ENCODE measurements at regions not wholly inside any gene's neighbourhood (a gene's known extent, or its start where the extent isn't known, plus 50 kb on each side); places are given as distances from the start of the nearest gene placed in this dataset.
"Not testable (repeated sequence)": the region's sequence is repeated elsewhere in the genome, so short reads cannot be mapped to it uniquely, and the experiment has no call there.

DNA sequence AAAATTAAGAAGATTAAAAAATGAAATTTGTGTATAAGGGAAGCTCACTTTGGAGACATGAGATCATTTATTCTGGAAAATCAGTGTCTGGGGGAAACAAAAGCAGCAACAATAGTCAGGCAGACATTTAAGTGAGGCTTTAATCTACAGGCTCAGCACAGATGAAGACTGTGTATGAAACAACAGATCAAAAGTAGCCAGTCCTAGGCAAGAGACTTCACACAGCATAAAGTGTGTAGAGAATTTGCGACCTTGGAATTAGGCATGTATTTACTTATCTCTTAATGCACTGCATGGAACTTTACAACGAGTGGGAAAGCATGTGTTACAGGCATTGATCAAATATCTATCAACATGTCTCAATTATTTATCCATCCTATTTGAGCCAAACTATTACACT is 1099.9 kb downstream of the PLA2G4A start:
- peaks cover 3% of the 10 kb centered on the region for H3K4me1 ChIP-seq (ENCODE audit: control insufficient read depth, insufficient read depth, low read length)
- no peak overlapping the region for H3K27ac ChIP-seq (ENCODE audit: low read length)
- no peak for DNase-seq
- H3K9me3 ChIP-seq (ENCODE audit: control insufficient read depth, low read depth, low read length): no peaks in the 10 kb centered on the region
- no peaks in the 10 kb centered on the region for H3K27me3 ChIP-seq (ENCODE audit: control insufficient read depth, insufficient read depth, low read length)
- no peak overlapping the region for H3K4me3 ChIP-seq (ENCODE audit: low read length)
- H3K36me3 ChIP-seq (ENCODE audit: control insufficient read depth, insufficient read depth, low read length): no peaks in the 10 kb centered on the region
- no CpG with 5 or more reads among the region's 2 CpGs for WGBS (ENCODE audit: insufficient coverage, low lambda C conversion rate)

DNA sequence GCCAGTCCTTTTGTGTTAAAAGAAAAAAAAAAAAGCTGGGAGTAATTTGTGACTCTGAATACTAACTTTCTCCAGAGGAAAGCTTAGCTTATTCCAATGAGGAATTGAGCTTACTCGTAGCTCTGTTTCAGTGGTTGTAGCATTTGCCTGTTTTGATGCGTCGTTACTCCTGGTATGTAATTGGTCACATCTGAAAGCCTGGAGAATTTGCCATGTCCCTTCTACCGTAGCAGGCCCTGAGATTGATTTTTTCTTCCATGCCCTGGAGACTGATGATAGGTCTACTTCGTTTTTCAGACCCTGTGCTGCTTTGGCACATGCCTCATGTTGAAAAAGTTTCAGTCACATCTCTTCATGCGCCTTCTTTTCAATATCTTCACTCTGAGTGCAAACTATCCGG is 1103.0 kb downstream of the PLA2G4A start:
- no CpG with 5 or more reads among the region's 7 CpGs for WGBS (ENCODE audit: insufficient coverage, low lambda C conversion rate)
- Histone ChIP-seq H3K27ac (ENCODE audit: low read length) (no peak overlapping the region), H3K27me3 (ENCODE audit: control insufficient read depth, insufficient read depth, low read length) (no peaks in the 10 kb centered on the region), H3K36me3 (ENCODE audit: control insufficient read depth, insufficient read depth, low read length) (no peaks in the 10 kb centered on the region), H3K4me1 (ENCODE audit: control insufficient read depth, insufficient read depth, low read length) (peaks cover 6% of the 10 kb centered on the region), H3K9me3 (ENCODE audit: control insufficient read depth, low read depth, low read length) (no peaks in the 10 kb centered on the region), H3K4me3 (ENCODE audit: low read length) (no peak overlapping the region)
- no peak for DNase-seq

DNA sequence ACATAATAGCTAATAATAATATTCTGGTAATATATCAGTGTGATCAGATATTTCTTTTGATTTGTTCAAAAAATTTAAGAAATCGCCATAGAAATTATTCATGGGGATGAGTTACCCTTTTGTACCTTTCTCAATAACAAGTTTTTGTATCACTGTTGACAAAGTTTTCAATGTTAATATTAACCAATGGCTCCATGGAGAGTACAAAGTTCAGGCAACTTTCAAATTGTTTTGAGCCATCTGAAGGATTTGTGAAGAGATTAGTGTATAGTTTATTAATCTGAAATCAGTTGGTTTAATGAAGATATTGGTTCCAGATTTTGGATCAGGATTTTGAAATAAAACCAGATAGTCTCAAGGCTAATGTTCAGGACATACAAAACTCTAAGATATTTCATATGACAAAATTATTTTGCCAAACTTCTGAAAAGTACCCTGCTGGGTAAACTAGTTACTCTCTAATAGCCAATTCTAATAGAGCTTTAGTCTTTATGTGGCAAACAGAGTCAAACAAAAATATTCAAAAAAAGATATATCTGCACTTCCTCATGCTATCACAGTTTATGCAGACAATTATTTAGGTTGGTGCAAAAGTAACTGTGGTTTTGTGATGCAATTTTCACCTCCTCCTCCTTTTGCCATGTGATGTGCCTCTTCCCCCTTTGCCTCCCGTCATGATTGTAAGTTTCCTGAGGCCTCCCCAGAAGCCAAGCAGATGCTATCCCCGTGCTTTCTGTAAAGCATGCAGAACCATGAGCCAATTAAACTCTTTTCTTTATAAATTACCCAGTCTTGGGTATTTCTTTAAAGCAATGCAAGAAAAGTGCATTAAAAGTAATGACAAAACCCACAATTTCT is 1105.0 kb downstream of the PLA2G4A start:
- Histone ChIP-seq H3K4me3 (ENCODE audit: low read length) (no peak overlapping the region), H3K4me1 (ENCODE audit: control insufficient read depth, insufficient read depth, low read length) (peaks cover 6% of the 10 kb centered on the region), H3K9me3 (ENCODE audit: control insufficient read depth, low read depth, low read length) (no peaks in the 10 kb centered on the region), H3K27me3 (ENCODE audit: control insufficient read depth, insufficient read depth, low read length) (no peaks in the 10 kb centered on the region), H3K27ac (ENCODE audit: low read length) (peak overlapping the region; percentile 35), H3K36me3 (ENCODE audit: control insufficient read depth, insufficient read depth, low read length) (no peaks in the 10 kb centered on the region)
- peak in 1 of 2 donors; percentile 41 for DNase-seq
- WGBS (ENCODE audit: insufficient coverage, low lambda C conversion rate): 57% methylated on average over 1 of the region's 3 CpGs

DNA sequence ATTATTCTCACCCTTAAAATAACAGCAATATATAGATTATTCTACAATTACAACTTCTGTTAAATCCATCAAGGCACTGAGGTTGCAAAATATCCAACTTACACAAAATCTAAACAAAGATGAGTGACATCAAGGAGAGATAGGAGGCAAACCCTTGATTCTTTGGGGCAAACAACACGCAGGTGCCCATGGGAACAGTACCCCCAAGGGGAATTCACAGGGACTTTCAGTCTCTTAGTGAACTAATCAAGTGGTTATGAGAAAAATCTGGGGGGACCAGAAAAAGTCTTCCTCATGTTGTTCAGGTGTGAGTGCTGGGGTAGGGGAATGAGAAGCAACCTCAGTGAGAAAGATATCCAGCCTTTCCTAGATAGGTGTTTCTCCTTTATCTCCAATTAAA is 1107.9 kb downstream of the PLA2G4A start:
- H3K27ac ChIP-seq (ENCODE audit: low read length): no peak overlapping the region
- no peaks in the 10 kb centered on the region for H3K36me3 ChIP-seq (ENCODE audit: control insufficient read depth, insufficient read depth, low read length)
- no CpG with 5 or more reads among the region's 1 CpG for WGBS (ENCODE audit: insufficient coverage, low lambda C conversion rate)
- no peak overlapping the region for H3K4me3 ChIP-seq (ENCODE audit: low read length)
- no peaks in the 10 kb centered on the region for H3K27me3 ChIP-seq (ENCODE audit: control insufficient read depth, insufficient read depth, low read length)
- no peaks in the 10 kb centered on the region for H3K9me3 ChIP-seq (ENCODE audit: control insufficient read depth, low read depth, low read length)
- no peak for DNase-seq
- H3K4me1 ChIP-seq (ENCODE audit: control insufficient read depth, insufficient read depth, low read length): peaks cover 6% of the 10 kb centered on the region

DNA sequence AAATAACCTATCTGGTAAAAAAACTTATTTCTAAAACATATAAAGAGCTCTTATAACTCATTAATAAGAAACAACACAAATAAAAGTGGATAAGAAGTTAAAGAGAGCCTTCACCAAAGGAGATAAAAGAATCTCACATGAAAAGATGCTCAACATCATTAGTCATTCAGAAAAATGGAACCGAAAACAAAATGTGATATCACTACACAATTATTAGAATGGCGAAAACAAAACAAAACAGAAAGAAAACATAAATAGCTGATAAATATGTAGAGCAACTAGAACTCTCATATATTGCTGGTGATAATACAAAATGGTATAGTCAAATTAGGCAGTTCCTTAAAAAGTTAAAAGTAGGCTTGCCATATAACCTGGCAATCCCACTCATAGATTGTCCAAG is 1109.3 kb downstream of the PLA2G4A start:
- Histone ChIP-seq H3K4me3 (ENCODE audit: low read length) (no peak overlapping the region), H3K27ac (ENCODE audit: low read length) (no peak overlapping the region), H3K36me3 (ENCODE audit: control insufficient read depth, insufficient read depth, low read length) (no peaks in the 10 kb centered on the region), H3K4me1 (ENCODE audit: control insufficient read depth, insufficient read depth, low read length) (peaks cover 2% of the 10 kb centered on the region), H3K27me3 (ENCODE audit: control insufficient read depth, insufficient read depth, low read length) (no peaks in the 10 kb centered on the region), H3K9me3 (ENCODE audit: control insufficient read depth, low read depth, low read length) (no peaks in the 10 kb centered on the region)
- 0% methylated on average over 1 of the region's 2 CpGs for WGBS (ENCODE audit: insufficient coverage, low lambda C conversion rate)
- no peak for DNase-seq

DNA sequence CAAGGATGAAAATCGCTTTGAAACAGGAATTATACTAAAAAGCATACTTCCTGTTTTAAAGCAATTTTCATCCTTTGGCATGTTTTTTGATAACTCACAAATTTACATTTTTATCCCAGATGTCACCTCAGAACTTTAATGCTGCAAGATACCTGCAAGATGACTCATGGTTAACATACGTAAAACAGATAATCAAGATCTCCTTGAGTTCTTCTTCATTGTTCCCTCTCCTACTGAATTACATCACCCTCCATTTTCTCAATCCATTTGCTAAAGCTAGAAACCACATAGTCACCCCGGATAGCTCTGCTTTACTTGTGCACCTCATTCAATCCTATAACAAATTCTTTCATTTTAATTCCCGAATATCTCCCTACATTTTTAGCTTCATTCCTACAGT is 1114.2 kb downstream of the PLA2G4A start:
- H3K27ac ChIP-seq (ENCODE audit: low read length): no peak overlapping the region
- H3K9me3 ChIP-seq (ENCODE audit: control insufficient read depth, low read depth, low read length): peaks cover 12% of the 10 kb centered on the region
- no peak for DNase-seq
- no peaks in the 10 kb centered on the region for H3K27me3 ChIP-seq (ENCODE audit: control insufficient read depth, insufficient read depth, low read length)
- no peak overlapping the region for H3K4me3 ChIP-seq (ENCODE audit: low read length)
- H3K4me1 ChIP-seq (ENCODE audit: control insufficient read depth, insufficient read depth, low read length): no peaks in the 10 kb centered on the region
- WGBS (ENCODE audit: insufficient coverage, low lambda C conversion rate): 100% methylated on average over 2 of the region's 4 CpGs
- no peaks in the 10 kb centered on the region for H3K36me3 ChIP-seq (ENCODE audit: control insufficient read depth, insufficient read depth, low read length)

DNA sequence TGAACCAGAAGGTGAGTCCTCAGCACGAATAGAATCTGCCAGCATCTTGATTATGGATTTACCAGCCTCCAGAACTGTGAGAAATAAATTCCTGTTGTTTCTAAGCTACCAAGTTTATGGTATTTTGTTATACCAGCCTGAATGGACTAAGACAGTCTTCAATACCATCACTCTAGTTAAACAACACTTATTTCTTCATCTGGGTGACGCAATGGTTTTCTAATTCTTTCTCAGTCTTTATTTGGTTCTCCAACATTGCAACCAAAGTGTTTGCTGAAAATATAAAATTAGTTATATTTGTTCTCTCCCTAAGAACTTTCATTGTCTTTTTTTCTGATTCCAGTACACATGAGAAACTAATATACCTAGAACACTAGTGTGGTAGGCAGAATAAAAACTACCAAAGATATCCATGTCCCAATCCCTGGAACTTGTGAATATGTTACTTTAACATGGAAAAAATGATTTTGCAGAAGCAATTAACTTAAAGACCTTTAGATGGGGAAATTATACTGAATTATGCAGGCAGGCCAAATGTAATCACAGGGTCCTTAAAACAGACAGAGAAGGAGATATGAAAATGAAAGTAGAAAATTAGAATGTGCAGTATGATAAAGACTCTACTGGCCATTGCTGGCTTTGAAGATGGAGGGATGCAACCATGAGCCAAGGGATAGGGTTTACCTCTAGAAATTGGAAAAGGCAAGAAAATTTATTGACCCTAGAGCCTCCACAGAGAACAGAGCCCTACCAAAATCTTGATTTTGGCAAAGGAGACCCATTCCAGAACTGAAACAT is 1115.1 kb downstream of the PLA2G4A start:
- Histone ChIP-seq H3K9me3 (ENCODE audit: control insufficient read depth, low read depth, low read length) (peaks cover 12% of the 10 kb centered on the region), H3K27me3 (ENCODE audit: control insufficient read depth, insufficient read depth, low read length) (no peaks in the 10 kb centered on the region), H3K4me3 (ENCODE audit: low read length) (no peak overlapping the region), H3K4me1 (ENCODE audit: control insufficient read depth, insufficient read depth, low read length) (no peaks in the 10 kb centered on the region), H3K27ac (ENCODE audit: low read length) (no peak overlapping the region), H3K36me3 (ENCODE audit: control insufficient read depth, insufficient read depth, low read length) (no peaks in the 10 kb centered on the region)
- 100% methylated on average over 1 of the region's 2 CpGs for WGBS (ENCODE audit: insufficient coverage, low lambda C conversion rate)
- DNase-seq: no peak

DNA sequence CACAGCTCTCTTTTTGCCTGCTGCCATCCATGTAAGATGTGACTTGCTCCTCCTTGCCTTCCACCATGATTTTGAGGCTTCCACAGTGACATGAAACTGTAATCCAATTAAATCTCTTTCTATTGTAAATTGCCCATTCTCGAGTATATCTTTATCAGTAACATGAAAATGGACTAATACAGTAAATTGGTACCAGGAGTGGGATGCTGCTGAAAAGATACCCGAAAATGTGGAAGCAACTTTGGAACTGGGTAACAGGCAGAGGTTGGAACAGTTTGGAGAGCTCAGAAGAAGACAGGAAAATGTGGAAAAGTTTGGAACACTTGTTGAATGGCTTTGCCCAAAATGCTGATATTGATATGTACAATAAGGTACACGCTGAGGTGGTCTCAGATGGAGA is 1117.9 kb downstream of the PLA2G4A start:
- WGBS (ENCODE audit: insufficient coverage, low lambda C conversion rate): 100% methylated on average over 2 of the region's 3 CpGs
- H3K9me3 ChIP-seq (ENCODE audit: control insufficient read depth, low read depth, low read length): peaks cover 12% of the 10 kb centered on the region
- not testable (repeated sequence) for H3K27me3 ChIP-seq (ENCODE audit: control insufficient read depth, insufficient read depth, low read length); H3K27ac ChIP-seq (ENCODE audit: low read length); H3K36me3 ChIP-seq (ENCODE audit: control insufficient read depth, insufficient read depth, low read length); DNase-seq; H3K4me1 ChIP-seq (ENCODE audit: control insufficient read depth, insufficient read depth, low read length); H3K4me3 ChIP-seq (ENCODE audit: low read length)

DNA sequence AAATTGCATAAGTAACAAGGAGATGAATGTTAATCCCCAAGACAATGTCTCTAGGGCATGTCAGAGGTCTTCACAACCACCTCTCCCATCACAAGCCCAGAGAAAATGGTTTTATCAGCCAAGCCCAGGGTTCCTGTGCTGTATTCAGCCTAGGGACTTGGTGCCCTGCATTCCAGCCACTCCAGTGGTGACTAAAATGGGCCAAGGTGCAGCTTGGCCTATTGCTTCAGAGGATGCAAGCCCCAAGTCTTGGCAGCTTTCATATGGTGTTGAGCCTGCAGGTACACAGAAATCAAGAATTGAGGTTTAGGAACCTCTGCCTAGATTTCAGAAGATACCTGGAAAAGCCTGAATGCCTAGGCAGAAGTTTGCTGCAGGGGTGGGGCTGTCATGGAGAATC is 1118.6 kb downstream of the PLA2G4A start:
- Histone ChIP-seq H3K4me3 (ENCODE audit: low read length) (no peak overlapping the region), H3K27me3 (ENCODE audit: control insufficient read depth, insufficient read depth, low read length) (no peaks in the 10 kb centered on the region), H3K4me1 (ENCODE audit: control insufficient read depth, insufficient read depth, low read length) (no peaks in the 10 kb centered on the region), H3K9me3 (ENCODE audit: control insufficient read depth, low read depth, low read length) (peaks cover 12% of the 10 kb centered on the region), H3K36me3 (ENCODE audit: control insufficient read depth, insufficient read depth, low read length) (no peaks in the 10 kb centered on the region), H3K27ac (ENCODE audit: low read length) (no peak overlapping the region)
- DNase-seq: no peak

DNA sequence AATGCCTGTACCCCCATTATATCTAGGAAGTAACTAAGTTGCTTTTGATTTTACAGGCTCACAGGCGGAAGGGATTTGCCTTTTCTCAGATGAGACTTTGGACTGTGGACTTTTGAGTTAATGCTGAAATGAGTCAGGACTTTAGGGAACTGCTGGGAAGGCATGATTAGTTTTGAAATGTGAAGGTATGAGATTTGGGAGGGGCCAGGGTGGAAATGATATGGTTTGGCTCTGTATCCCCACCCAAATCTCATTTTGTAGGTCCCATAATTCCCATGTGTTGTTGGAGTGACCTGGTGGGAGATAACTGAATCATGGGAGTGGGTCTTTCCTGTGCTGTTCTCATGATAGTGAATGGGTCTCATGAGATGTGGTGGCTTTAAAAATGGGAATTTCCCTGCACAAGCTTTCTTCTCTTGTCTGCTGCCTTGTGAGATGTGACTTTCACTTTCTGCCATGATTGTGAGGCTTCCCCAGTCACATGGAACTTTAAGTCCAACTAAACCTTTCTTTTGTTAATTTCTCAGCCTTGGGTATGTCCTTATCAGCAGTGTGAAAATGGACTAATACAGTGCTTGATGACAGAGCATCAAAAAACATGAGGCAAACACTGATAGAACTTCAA is 1119.5 kb downstream of the PLA2G4A start:
- H3K27me3 ChIP-seq (ENCODE audit: control insufficient read depth, insufficient read depth, low read length): no peaks in the 10 kb centered on the region
- no peak overlapping the region for H3K4me3 ChIP-seq (ENCODE audit: low read length)
- DNase-seq: peak; percentile 42 to 53
- no peaks in the 10 kb centered on the region for H3K36me3 ChIP-seq (ENCODE audit: control insufficient read depth, insufficient read depth, low read length)
- WGBS (ENCODE audit: insufficient coverage, low lambda C conversion rate): no CpG with 5 or more reads among the region's 1 CpG
- H3K9me3 ChIP-seq (ENCODE audit: control insufficient read depth, low read depth, low read length): peaks cover 12% of the 10 kb centered on the region
- H3K4me1 ChIP-seq (ENCODE audit: control insufficient read depth, insufficient read depth, low read length): no peaks in the 10 kb centered on the region
- no peak overlapping the region for H3K27ac ChIP-seq (ENCODE audit: low read length)
